Left renal pelvis (tissue), 4 donors: ENCODE measurements at regions not wholly inside any gene's neighbourhood (a gene's known extent, or its start where the extent isn't known, plus 50 kb on each side); places are given as distances from the start of the nearest gene placed in this dataset.
"Not testable (repeated sequence)": the region's sequence is repeated elsewhere in the genome, so short reads cannot be mapped to it uniquely, and the experiment has no call there.

Source experiments
- DNase-seq, 4 donors: peaks; one replicate each; pipeline ENCODE4 v3.0.0-alpha.2; 2013; ENCODE audit warnings: low read depth in 4 of 4, low spot score in 3 of 4

- DNase-seq: no peak
These were observed 151.3 kb downstream of the CYSLTR2 start for GRCh38 chr13:48804821-48805601.

DNA sequence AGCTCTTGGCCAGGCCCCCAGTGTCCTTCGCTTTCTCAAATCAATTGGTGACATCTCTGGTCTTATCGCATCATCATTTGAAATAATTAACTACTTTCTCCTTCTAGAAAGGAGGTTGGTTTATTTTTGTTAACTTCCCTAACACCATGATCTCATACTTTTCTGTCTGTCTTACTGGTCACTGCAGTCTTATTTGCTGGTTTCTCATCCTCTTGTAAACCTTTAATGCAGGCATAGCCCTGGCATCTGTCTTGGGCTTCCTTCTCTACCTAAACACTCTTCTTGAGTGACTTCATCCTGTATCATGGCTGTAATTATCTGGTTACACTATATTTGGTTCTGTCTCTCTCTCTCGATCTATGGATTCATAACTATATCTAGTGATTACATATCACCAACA, 152.8 kb downstream of the CYSLTR2 start:
- DNase-seq: no peak

DNA sequence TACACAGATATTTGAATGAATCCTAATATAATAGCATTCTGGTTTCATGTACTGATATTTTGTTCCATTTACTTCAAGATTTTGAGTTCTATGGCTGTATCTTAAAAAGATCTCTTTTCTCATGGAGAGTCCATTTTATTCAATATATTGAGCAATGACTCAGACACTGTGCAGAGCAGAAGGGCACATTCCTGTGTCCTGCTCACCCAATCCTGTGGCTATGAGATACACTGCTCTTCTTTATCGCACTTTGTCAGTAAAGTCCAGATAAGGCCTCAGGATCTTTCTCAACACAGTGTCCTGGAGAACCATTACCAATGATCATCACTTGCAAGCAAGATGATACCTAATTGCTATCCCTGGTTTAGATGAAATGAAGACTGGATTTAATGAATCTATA, 155.0 kb downstream of the CYSLTR2 start:
- DNase-seq: no peak

GRCh38 chr13:48810013-48810412, 156.3 kb downstream of the CYSLTR2 start:
- no peak for DNase-seq

- no peak for DNase-seq
These were observed 159.8 kb downstream of the CYSLTR2 start for GRCh38 chr13:48813518-48813917.

GRCh38 chr13:48816700-48817099, 159.0 kb upstream of the FNDC3A start:
- no peak for DNase-seq

- no peak for DNase-seq
These were observed 158.4 kb upstream of the FNDC3A start for GRCh38 chr13:48817166-48817802.

- DNase-seq: no peak
These were observed 157.0 kb upstream of the FNDC3A start for GRCh38 chr13:48818495-48819356.

DNA sequence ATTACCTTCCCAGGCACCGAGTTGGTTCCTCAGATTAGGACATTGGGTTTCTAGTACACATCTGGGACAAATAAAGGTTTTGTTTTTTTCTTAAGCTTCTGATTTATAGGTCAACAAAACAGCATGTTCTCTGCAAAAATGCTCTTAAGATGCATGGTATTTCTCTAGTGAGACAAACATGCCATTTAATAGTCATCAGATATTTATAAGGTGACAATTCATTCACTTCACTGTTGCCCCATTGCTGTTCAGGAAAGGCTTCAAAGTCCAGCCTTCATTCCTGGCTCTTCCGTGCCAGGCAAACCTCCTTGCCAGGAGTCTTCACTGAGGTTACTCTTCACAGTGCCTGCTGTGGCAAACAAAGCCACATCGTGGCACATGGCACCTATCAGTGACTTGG, 156.3 kb upstream of the FNDC3A start:
- no peak for DNase-seq

DNA sequence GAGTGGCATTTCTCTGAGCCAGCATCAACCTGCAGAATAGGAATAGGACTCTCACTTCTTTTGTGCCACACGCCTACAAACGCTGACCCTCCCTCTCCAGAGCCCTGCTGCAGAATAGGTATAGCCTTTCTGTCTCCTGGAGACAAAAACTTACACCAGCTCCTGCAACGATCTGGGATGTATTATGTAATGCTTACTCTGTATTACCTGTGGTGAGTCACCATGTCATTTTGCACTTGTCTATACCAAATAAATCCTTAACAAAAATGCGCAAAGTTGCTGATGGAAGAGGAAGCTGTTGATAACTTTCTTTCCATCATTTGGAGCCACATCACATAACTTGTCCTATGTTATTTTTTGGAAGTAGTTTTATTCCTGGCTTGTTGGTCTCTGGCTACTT, 155.8 kb upstream of the FNDC3A start:
- DNase-seq: no peak

- DNase-seq: not testable (repeated sequence)
These were observed 152.2 kb upstream of the FNDC3A start for GRCh38 chr13:48823526-48823925.

DNA sequence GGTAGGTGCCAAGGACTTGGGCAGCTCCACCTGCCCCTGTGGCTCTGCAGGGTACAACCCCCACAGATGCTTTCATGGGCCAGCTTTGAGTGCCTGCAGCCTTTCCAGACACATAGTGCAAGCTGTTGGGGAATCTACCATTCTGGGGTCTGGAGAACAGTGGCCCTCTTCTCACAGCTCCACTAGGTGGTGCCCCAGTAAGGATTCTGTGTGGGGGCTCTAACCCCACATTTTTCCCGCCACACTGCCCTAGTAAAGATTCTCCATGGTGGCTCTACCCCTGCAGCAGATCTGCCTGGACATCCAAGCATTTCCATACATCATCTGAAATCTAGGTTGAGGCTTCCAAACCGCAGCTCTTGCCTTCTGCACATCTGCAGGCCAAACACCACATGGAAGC, 149.7 kb upstream of the FNDC3A start:
- DNase-seq: no peak

GRCh38 chr13:48826922-48827454, 148.7 kb upstream of the FNDC3A start:
- not testable (repeated sequence) for DNase-seq

DNA sequence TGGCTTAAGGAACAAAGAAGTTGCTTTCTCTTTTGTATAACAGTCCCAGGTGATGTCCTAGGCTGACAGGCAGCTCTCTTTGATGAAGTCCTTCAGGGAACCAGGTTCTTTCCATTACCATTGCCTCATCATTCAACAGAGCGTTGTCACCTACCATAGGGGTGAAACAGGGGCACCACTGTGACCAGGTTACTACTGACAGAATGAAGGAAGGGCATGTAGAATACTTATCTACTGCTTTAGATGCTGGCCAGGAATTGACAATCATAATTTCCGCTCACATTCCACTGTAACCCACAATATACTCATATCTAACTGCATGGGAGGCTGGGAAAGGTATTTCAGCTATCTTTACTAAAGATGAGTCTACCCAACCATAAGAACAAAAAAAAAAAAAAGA, 148.0 kb upstream of the FNDC3A start:
- DNase-seq: no peak

- DNase-seq: no peak
These were observed 146.7 kb upstream of the FNDC3A start for GRCh38 chr13:48828962-48829411.

GRCh38 chr13:48829536-48829935, 146.2 kb upstream of the FNDC3A start:
- no peak for DNase-seq

GRCh38 chr13:48831248-48831647, 144.5 kb upstream of the FNDC3A start:
- DNase-seq: no peak

- no peak for DNase-seq
These were observed 142.3 kb upstream of the FNDC3A start for GRCh38 chr13:48833412-48833811.

DNA sequence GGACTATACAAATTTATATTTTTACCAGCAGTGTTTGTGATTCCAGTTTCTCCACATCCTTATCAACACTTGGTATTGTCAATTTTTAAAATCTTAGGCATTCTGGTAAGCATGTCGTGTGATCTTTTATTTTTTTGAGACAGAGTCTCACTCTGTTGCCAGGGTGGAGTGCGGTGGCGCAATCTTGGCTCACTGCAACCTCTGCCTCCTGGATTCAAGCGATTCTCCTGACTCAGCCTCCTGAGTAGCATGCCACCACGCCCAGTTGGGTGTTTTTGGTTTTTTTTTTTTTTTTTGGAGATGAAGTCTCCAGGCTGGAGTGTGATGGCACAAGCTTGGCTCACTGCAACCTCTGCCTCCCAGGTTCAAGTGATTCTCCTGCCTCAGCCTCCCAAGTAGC, 140.4 kb upstream of the FNDC3A start:
- DNase-seq: not testable (repeated sequence)

GRCh38 chr13:48838193-48838973, 137.3 kb upstream of the FNDC3A start:
- DNase-seq: no peak
